ENCODE measurements at regions not wholly inside any gene's neighbourhood (a gene's known extent, or its start where the extent isn't known, plus 50 kb on each side); places are given as distances from the start of the nearest gene placed in this dataset.

DNA sequence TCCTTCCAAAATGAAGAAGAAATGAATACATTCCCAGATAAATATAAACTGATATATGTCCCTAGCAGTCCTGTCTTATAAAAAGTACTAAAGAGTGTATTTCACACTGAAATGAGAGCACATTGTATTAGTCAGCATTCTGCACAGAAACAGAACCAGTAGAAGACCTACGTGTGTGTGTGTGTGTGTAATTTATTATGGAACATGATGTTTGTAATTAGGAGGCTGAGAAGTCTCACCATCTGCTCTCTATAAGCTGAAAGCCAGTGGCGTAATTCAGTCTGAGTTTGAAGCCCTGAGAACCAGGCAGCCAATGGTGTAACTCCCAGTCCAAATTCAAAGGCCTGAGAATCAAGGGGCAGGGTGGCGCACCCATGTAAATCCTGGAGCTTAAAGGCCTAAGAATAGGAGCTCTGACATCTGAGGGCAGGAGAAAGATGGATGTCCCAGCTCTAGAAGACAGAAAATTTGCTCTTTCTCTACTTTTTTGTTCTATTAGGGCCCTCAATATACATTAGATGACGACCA, 146.5 kb upstream of the LYPLAL1 start:
- TF ChIP-seq POLR2A (IDR thresholded peaks at IDR 0.05): no peak
- TF ChIP-seq, protein P1, sequence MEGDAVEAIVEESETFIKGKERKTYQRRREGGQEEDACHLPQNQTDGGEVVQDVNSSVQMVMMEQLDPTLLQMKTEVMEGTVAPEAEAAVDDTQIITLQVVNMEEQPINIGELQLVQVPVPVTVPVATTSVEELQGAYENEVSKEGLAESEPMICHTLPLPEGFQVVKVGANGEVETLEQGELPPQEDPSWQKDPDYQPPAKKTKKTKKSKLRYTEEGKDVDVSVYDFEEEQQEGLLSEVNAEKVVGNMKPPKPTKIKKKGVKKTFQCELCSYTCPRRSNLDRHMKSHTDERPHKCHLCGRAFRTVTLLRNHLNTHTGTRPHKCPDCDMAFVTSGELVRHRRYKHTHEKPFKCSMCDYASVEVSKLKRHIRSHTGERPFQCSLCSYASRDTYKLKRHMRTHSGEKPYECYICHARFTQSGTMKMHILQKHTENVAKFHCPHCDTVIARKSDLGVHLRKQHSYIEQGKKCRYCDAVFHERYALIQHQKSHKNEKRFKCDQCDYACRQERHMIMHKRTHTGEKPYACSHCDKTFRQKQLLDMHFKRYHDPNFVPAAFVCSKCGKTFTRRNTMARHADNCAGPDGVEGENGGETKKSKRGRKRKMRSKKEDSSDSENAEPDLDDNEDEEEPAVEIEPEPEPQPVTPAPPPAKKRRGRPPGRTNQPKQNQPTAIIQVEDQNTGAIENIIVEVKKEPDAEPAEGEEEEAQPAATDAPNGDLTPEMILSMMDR (IDR thresholded peaks at IDR 0.05): no peak

Data from uterus (tissue), 2 donors.